HG03064 (cell line): ENCODE measurements at regions not wholly inside any gene's neighbourhood (a gene's known extent, or its start where the extent isn't known, plus 50 kb on each side); places are given as distances from the start of the nearest gene placed in this dataset.
"Not testable (repeated sequence)": the region's sequence is repeated elsewhere in the genome, so short reads cannot be mapped to it uniquely, and the experiment has no call there.

Experiments used
- ATAC-seq: cut with Tn5 transposase; IDR thresholded peaks from one replicate; pipeline ENCODE4 v1.9.1; 2021; ENCODE audit warnings: low read depth; ENCODE audit not compliant: unreplicated experiment

DNA sequence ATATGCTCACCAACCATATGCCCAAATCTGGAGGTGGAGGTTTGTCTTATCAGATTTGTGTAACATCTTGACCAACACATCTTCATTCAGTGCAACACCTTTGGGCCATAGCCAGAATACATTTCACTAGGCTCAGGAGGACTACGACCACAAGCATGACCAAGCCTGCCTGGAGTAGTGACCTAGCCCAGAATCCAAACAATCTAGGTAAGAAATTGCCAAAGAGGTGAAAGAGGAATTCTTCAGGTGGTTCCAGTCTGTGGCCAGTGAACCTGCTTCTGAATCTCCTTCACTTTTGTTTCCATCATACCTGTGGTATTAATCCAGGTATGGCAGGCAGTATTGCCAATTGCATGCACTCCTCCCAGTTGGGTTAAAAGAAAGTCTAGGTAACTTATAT, 112.8 kb upstream of the RAB18 start:
- no peak for ATAC-seq

- ATAC-seq, result no peak
Measured at GRCh38 chr10:27390681-27391080, 113.4 kb upstream of the RAB18 start.

DNA sequence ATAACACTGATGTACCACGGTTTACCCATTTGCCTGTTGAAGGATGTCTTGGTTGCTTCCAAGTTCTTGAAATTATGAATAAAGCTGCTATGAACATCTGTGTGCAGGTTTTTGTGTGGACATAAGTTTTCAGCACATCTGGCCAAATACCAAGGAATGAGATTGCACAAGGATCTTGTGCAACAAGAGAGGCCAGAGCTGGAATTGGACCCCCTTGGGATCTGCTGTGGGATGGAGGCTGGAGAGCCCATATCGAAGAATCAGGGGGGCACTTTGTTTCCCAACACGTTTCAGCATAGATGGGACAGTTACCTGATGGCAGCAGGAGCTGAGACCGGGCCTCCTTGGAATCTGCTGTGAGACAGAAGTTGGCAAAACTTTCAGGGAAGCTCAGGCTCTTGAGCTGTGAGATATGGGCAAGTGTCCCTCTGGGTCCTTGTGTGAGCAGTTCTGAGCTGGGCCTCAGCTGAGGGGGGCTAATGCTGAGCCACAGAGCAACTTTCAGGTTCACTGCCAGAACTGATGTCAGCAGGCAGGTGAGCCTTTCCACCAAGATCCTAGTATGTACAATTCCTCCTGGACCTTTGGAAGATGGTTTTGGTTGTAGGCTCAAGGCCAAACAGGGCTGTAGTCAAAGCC, 115.2 kb upstream of the RAB18 start:
- ATAC-seq, result no peak

- ATAC-seq, result no peak
Measured at GRCh38 chr10:27383595-27384542, 120.2 kb upstream of the RAB18 start.

DNA sequence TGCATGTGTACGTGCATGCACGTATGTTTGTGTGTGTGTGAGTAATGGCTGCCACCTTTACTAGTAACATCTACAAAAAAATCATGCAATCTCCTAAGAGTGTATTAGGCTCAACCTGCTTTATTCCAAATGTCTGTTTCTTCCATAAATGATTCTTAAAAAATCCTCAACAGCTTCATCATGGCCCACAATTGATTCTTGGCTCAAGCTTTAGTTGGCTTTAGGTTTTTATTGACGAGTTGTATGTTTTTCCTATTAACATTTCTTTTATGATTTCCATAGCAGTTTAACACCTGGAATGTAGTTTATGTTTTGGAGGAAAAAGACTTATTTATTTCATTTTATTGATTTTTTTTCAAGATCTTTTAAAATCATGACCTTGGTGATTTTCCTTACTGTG, 121.9 kb upstream of the RAB18 start:
- no peak for ATAC-seq

GRCh38 chr10:27380929-27381358, 123.2 kb upstream of the RAB18 start:
- no peak for ATAC-seq

GRCh38 chr10:27379041-27379440, 125.1 kb upstream of the RAB18 start:
- ATAC-seq, result not testable (repeated sequence)

- ATAC-seq, result no peak
Measured at GRCh38 chr10:27373566-27374160, 130.4 kb upstream of the RAB18 start.

DNA sequence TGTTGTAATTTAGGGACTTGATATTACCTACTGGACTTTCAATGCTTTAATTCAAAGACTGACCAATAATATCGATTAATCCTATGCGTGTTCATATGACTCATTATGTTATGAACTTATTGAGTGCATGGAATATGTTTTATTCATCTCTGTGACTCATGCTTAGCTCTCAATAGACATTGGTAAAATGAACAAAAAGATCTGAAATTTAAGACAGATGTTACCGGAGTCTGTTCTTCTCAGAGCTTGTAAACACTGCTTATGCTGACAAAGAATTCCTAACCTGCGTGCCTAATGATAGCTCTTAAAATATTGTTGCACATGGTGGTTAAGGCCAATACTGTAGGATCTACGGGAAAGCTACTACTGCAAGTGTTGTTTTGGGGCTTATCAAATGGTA, 131.5 kb upstream of the ACBD5 start:
- no peak for ATAC-seq

- not testable (repeated sequence) for ATAC-seq
Measured at GRCh38 chr10:27371375-27371774, 130.8 kb upstream of the ACBD5 start.

GRCh38 chr10:27369880-27370279, 129.3 kb upstream of the ACBD5 start:
- no peak for ATAC-seq

DNA sequence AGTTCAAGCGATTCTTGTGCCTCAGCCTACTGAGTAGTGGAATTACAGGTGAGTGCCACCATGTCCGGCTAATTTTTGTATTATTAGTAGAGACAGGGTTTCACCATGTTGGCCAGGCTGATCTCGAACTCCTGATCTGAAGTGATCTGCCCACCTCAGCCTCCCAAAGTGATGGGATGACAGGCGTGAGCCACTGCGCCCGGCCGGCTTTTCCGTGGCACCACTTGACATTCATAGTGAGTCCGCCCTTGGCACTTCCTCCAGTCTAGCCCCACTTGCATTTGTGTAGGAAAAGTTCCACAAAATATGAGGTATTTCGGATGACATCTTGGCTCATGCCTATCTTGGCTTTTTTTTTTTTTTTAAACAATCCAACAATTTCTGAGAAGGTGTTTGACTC, 128.1 kb upstream of the ACBD5 start:
- ATAC-seq, result no peak

- no peak for ATAC-seq
Measured at GRCh38 chr10:27366769-27367168, 126.2 kb upstream of the ACBD5 start.

DNA sequence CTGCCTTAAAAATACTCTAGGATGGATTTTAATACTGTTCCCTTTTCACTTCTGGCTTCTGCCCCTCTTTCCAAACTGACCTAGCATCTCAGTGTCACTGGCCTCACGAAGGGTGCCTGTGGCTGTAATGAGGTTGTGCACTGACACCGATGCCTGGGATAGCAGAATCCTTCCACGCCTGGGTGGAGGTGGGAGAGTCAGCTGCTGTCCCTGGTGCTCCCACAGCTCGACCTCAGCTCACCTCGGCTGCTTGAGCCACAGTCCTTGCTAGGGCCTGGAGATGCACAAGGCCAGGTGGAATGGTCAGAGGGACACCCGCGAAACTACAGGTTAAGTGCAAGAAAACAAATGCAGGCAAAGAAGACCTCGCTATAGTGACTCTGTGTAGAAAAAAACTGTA, 123.4 kb upstream of the ACBD5 start:
- ATAC-seq, result no peak

- peak; percentile 76 for ATAC-seq
Measured at GRCh38 chr10:27360581-27361172, 120.1 kb upstream of the ACBD5 start.

- ATAC-seq, result no peak
Measured at GRCh38 chr10:27359792-27360355, 119.3 kb upstream of the ACBD5 start.

DNA sequence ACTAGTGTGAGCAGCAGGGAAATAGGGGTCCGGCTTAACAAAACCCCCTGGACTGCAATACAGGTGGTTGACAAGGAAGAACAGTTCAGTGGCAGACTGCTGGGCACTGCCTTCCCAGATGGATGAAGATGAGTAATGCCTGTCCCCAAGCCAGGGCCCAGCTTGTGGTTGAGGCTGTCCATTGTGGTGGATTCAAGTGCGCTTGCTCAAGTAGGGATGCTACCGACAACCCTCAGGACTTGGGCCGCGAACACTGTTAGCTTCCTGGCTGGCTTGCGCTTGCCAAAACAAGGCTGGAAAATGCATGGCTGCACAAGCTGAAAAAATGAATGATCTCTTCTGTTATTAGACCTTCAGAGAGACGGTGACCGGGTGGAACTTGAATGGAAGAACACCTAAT, 116.1 kb upstream of the ACBD5 start:
- ATAC-seq, result no peak

- no peak for ATAC-seq
Measured at GRCh38 chr10:27355918-27356573, 115.4 kb upstream of the ACBD5 start.

GRCh38 chr10:27354643-27355270, 114.2 kb upstream of the ACBD5 start:
- ATAC-seq, result peak; percentile 93

GRCh38 chr10:27354100-27354499, 113.5 kb upstream of the ACBD5 start:
- not testable (repeated sequence) for ATAC-seq
